ENCODE measurements at regions not wholly inside any gene's neighbourhood (a gene's known extent, or its start where the extent isn't known, plus 50 kb on each side); places are given as distances from the start of the nearest gene placed in this dataset.

DNA sequence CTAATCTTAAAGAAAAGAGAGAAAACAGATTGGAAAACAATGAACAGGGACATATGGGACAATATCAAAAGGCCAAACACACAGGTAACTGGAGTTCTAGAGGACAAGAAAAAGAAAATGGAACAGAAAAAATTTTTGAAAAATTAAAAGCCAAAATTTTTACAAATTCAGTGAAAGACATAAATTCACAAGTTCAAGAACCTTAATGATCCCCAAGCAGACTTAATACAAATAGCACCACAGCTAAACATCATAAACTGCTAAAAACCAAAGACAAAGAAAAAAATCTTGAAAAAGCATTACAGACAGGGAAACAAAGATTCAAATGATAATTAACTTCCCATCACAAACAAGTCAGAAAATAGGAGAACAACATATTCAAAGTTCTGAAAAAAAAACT is 338.5 kb upstream of the SLC30A5 start:
- no peak for DNase-seq
- no peaks in the 10 kb centered on the region for H3K9me3 ChIP-seq
- intact Hi-C loops (cut with DNase I), result no loop called here
- no peak overlapping the region for H3K4me3 ChIP-seq
- H3K4me1 ChIP-seq, result no peaks in the 10 kb centered on the region
- TF ChIP-seq POLR2A (IDR thresholded peaks at IDR 0.05), result no peak
- TF ChIP-seq, protein P1, sequence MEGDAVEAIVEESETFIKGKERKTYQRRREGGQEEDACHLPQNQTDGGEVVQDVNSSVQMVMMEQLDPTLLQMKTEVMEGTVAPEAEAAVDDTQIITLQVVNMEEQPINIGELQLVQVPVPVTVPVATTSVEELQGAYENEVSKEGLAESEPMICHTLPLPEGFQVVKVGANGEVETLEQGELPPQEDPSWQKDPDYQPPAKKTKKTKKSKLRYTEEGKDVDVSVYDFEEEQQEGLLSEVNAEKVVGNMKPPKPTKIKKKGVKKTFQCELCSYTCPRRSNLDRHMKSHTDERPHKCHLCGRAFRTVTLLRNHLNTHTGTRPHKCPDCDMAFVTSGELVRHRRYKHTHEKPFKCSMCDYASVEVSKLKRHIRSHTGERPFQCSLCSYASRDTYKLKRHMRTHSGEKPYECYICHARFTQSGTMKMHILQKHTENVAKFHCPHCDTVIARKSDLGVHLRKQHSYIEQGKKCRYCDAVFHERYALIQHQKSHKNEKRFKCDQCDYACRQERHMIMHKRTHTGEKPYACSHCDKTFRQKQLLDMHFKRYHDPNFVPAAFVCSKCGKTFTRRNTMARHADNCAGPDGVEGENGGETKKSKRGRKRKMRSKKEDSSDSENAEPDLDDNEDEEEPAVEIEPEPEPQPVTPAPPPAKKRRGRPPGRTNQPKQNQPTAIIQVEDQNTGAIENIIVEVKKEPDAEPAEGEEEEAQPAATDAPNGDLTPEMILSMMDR (IDR thresholded peaks at IDR 0.05), result no peak
- no peak overlapping the region for H3K27ac ChIP-seq
- H3K27me3 ChIP-seq, result no peaks in the 10 kb centered on the region
- no peak for ATAC-seq
- no peaks in the 10 kb centered on the region for H3K36me3 ChIP-seq (replicated peaks in 1 of 2; ENCODE audit: insufficient read depth in 1 of 2, low read depth in 2 of 2)

- ATAC-seq (no peak), DNase-seq (no peak)
- Histone ChIP-seq H3K27me3 (no peaks in the 10 kb centered on the region), H3K36me3 (replicated peaks in 1 of 2; ENCODE audit: insufficient read depth in 1 of 2, low read depth in 2 of 2) (no peaks in the 10 kb centered on the region), H3K9me3 (no peaks in the 10 kb centered on the region), H3K4me3 (no peak overlapping the region), H3K4me1 (no peaks in the 10 kb centered on the region), H3K27ac (no peak overlapping the region)
- WGBS, 2 donors, result 19 to 28% methylated on average over 1 of the region's 1 CpG
- intact Hi-C loops (cut with DNase I), result no loop called here
- TF ChIP-seq, protein P1 (IDR thresholded peaks at IDR 0.05), result no peak
- TF ChIP-seq POLR2A (IDR thresholded peaks at IDR 0.05), result no peak
Observed at GRCh38 chr5:68757006-68757405, 336.8 kb upstream of the SLC30A5 start.

- intact Hi-C loops (cut with DNase I), result no loop called here
Observed at GRCh38 chr5:68757626-68758212, 336.1 kb upstream of the SLC30A5 start.

DNA sequence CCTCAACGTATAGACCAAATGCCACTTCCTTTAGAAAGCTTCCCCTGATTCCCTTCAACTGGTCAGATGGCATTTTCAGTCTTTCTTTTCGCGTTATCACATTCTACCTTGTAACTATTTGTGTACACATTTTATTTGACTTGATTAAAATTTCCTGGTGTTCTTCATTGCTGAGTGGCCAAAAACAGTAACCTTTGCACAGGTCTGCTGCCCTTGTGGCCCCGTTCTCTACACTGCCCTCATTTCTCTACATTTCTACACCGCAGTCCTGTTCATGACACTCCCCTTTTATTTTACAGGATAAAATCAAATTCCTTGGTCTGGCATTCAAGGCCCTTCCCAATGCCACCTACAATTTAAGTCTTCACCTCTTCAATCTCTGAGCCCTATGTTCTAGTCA is 334.2 kb upstream of the SLC30A5 start:
- no peak for TF ChIP-seq POLR2A (IDR thresholded peaks at IDR 0.05)
- TF ChIP-seq, protein P1 (IDR thresholded peaks at IDR 0.05), result no peak
- 45 to 54% methylated on average over 5 of the region's 5 CpGs for WGBS, 2 donors
- ATAC-seq (no peak), DNase-seq (no peak)
- H3K36me3 ChIP-seq (replicated peaks in 1 of 2; ENCODE audit: insufficient read depth in 1 of 2, low read depth in 2 of 2), result no peaks in the 10 kb centered on the region
- intact Hi-C loops (cut with DNase I), result no loop called here
- H3K4me1 ChIP-seq, result no peaks in the 10 kb centered on the region
- no peak overlapping the region for H3K27ac ChIP-seq
- no peak overlapping the region for H3K4me3 ChIP-seq
- H3K27me3 ChIP-seq, result no peaks in the 10 kb centered on the region
- H3K9me3 ChIP-seq, result no peaks in the 10 kb centered on the region

More at GRCh38 chr5:68757626-68758212, 336.1 kb upstream of the SLC30A5 start:
- no peaks in the 10 kb centered on the region for H3K36me3 ChIP-seq (replicated peaks in 1 of 2; ENCODE audit: insufficient read depth in 1 of 2, low read depth in 2 of 2)
- no peak overlapping the region for H3K4me3 ChIP-seq
- no peak for TF ChIP-seq POLR2A (IDR thresholded peaks at IDR 0.05)
- TF ChIP-seq, protein P1 (IDR thresholded peaks at IDR 0.05), result no peak
- DNase-seq (no peak), ATAC-seq (no peak)
- no peaks in the 10 kb centered on the region for H3K4me1 ChIP-seq
- no peak overlapping the region for H3K27ac ChIP-seq
- H3K27me3 ChIP-seq, result no peaks in the 10 kb centered on the region
- WGBS, 2 donors, result 52 to 58% methylated on average over 1 of the region's 1 CpG
- no peaks in the 10 kb centered on the region for H3K9me3 ChIP-seq

- H3K27me3 ChIP-seq, result no peaks in the 10 kb centered on the region
- TF ChIP-seq, protein P1 (IDR thresholded peaks at IDR 0.05), result no peak
- TF ChIP-seq POLR2A (IDR thresholded peaks at IDR 0.05), result no peak
- H3K4me1 ChIP-seq, result no peaks in the 10 kb centered on the region
- DNase-seq (no peak), ATAC-seq (no peak)
- no peaks in the 10 kb centered on the region for H3K9me3 ChIP-seq
- 69 to 73% methylated on average over 2 of the region's 2 CpGs for WGBS, 2 donors
- H3K27ac ChIP-seq, result no peak overlapping the region
- no peaks in the 10 kb centered on the region for H3K36me3 ChIP-seq (replicated peaks in 1 of 2; ENCODE audit: insufficient read depth in 1 of 2, low read depth in 2 of 2)
- intact Hi-C loops (cut with DNase I), result no loop called here
- H3K4me3 ChIP-seq, result no peak overlapping the region
Observed at GRCh38 chr5:68762201-68762600, 331.6 kb upstream of the SLC30A5 start.
